ENCODE measurements at regions not wholly inside any gene's neighbourhood (a gene's known extent, or its start where the extent isn't known, plus 50 kb on each side); places are given as distances from the start of the nearest gene placed in this dataset.

GRCh38 chr1:30244801-30245200 is 478.6 kb downstream of the MATN1 start:
- no peak for TF ChIP-seq CTCF (IDR thresholded peaks at IDR 0.05; ENCODE audit: low read depth, low read length, missing control alignments)
- no peak overlapping the region for H3K27ac ChIP-seq
- in situ Hi-C loops (cut with HindIII; ENCODE audit: low pct_ligation_motif_present, low sequenced_read_pairs), result no loop called here
- H3K4me3 ChIP-seq (ENCODE audit: low read depth, low read length), result no peak overlapping the region
- no peak for DNase-seq
- H3K36me3 ChIP-seq (replicated peaks), result no peaks in the 10 kb centered on the region
- no peaks in the 10 kb centered on the region for H3K27me3 ChIP-seq (replicated peaks)

GRCh38 chr1:30242722-30243457 is 480.5 kb downstream of the MATN1 start:
- no peak for TF ChIP-seq CTCF (IDR thresholded peaks at IDR 0.05; ENCODE audit: low read depth, low read length, missing control alignments)
- no peak overlapping the region for H3K4me3 ChIP-seq (ENCODE audit: low read depth, low read length)
- in situ Hi-C loops (cut with HindIII; ENCODE audit: low pct_ligation_motif_present, low sequenced_read_pairs), result no loop called here
- no peak for DNase-seq
- no peaks in the 10 kb centered on the region for H3K36me3 ChIP-seq (replicated peaks)
- H3K27ac ChIP-seq, result no peak overlapping the region
- no peaks in the 10 kb centered on the region for H3K27me3 ChIP-seq (replicated peaks)

GRCh38 chr1:30242168-30242567 is 481.2 kb downstream of the MATN1 start:
- Histone ChIP-seq H3K27me3 (replicated peaks) (no peaks in the 10 kb centered on the region), H3K4me3 (ENCODE audit: low read depth, low read length) (no peak overlapping the region), H3K27ac (no peak overlapping the region), H3K36me3 (replicated peaks) (no peaks in the 10 kb centered on the region)
- in situ Hi-C loops (cut with HindIII; ENCODE audit: low pct_ligation_motif_present, low sequenced_read_pairs), result no loop called here
- TF ChIP-seq CTCF (IDR thresholded peaks at IDR 0.05; ENCODE audit: low read depth, low read length, missing control alignments), result no peak
- no peak for DNase-seq

- Histone ChIP-seq H3K27me3 (replicated peaks) (no peaks in the 10 kb centered on the region), H3K27ac (no peak overlapping the region), H3K36me3 (replicated peaks) (no peaks in the 10 kb centered on the region), H3K4me3 (ENCODE audit: low read depth, low read length) (no peak overlapping the region)
- no peak for DNase-seq
- TF ChIP-seq CTCF (IDR thresholded peaks at IDR 0.05; ENCODE audit: low read depth, low read length, missing control alignments), result no peak
- in situ Hi-C loops (cut with HindIII; ENCODE audit: low pct_ligation_motif_present, low sequenced_read_pairs), result no loop called here
These were observed 481.7 kb downstream of the MATN1 start for GRCh38 chr1:30241681-30242080.

- no peak overlapping the region for H3K27ac ChIP-seq
- H3K4me3 ChIP-seq (ENCODE audit: low read depth, low read length), result no peak overlapping the region
- H3K27me3 ChIP-seq (replicated peaks), result no peaks in the 10 kb centered on the region
- DNase-seq, result no peak
- no peaks in the 10 kb centered on the region for H3K36me3 ChIP-seq (replicated peaks)
- in situ Hi-C loops (cut with HindIII; ENCODE audit: low pct_ligation_motif_present, low sequenced_read_pairs), result no loop called here
- no peak for TF ChIP-seq CTCF (IDR thresholded peaks at IDR 0.05; ENCODE audit: low read depth, low read length, missing control alignments)
These were observed 489.3 kb downstream of the MATN1 start for GRCh38 chr1:30234091-30234490.
